ENCODE measurements at regions not wholly inside any gene's neighbourhood (a gene's known extent, or its start where the extent isn't known, plus 50 kb on each side); places are given as distances from the start of the nearest gene placed in this dataset.

DNA sequence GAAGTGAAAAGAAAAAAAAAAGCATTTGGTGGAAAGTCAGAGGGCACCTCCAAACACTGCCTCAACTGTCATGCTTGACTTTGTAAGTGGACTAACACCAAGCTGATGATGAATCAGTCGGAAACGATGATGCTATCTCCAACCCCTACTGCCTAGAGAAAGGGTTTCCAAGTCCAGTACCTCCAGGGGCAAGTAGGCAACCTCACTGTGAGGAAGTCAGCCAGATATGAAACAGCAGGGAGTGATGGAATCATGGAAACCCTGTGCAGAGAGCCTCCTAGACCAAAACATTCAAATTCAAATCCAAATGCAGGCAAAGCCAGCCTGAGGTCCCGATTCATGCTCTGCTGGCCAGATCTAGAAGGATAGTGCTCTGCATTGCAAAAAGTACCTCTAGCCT, 100.9 kb upstream of the SERP2 start:
- TF ChIP-seq POLR2AphosphoS5 (IDR thresholded peaks at IDR 0.05; ENCODE audit: low read depth, low read length) (no peak), POLR2A (IDR thresholded peaks at IDR 0.05; ENCODE audit: low read depth, low read length) (no peak), TAF1 (IDR thresholded peaks at IDR 0.05; ENCODE audit: borderline replicate concordance, low read depth, low read length) (no peak)

Measured in GM12892 (cell line).